ENCODE measurements at regions not wholly inside any gene's neighbourhood (a gene's known extent, or its start where the extent isn't known, plus 50 kb on each side); places are given as distances from the start of the nearest gene placed in this dataset.
"Not testable (repeated sequence)": the region's sequence is repeated elsewhere in the genome, so short reads cannot be mapped to it uniquely, and the experiment has no call there.

DNA sequence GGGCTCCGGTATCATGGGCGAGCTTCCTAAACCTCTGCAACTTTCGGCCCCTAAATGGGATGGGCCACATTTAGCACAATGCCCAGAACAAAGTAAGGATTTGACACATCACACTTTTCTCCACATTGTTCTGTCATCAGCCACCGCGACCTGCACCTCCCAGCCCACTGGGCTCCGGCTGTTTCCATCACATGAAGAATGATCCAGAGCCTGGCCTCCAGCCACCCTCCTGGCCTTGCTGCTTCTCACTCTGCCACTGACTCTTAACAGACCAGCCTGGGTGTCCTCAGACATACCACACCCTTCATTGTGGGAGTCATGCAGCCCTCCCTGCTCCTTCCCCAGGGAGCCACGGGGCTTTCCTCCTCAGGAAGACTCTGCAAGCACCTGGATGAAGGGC, 113.7 kb downstream of the IGLL1 start:
- Histone ChIP-seq H3K27me3 (replicated peaks; ENCODE audit: insufficient read depth, low read length) (no peaks in the 10 kb centered on the region), H3K9me2 (replicated peaks; ENCODE audit: insufficient read depth, low read length) (no peaks in the 10 kb centered on the region), H3K79me2 (ENCODE audit: low read length) (no peaks in the 10 kb centered on the region), H3K4me1 (ENCODE audit: low read length) (no peaks in the 10 kb centered on the region), H3K9ac (ENCODE audit: low read length) (no peak overlapping the region), H3K4me2 (ENCODE audit: low read depth, low read length) (no peak overlapping the region), H3K36me3 (replicated peaks; ENCODE audit: insufficient read depth, low read length) (no peaks in the 10 kb centered on the region), H3K27ac (ENCODE audit: low read length) (no peak overlapping the region), H3F3A (ENCODE audit: insufficient read depth, low read length) (no peaks in the 10 kb centered on the region), H2AFZ (ENCODE audit: low read length) (no peak overlapping the region), H3K4me3 (ENCODE audit: low read length) (no peak overlapping the region), H3K9me3 (replicated peaks; ENCODE audit: insufficient read depth, low read length) (no peaks in the 10 kb centered on the region), H4K20me1 (ENCODE audit: insufficient read depth, low read length) (no peaks in the 10 kb centered on the region)
- no peak for DNase-seq
- TF ChIP-seq, protein P1, sequence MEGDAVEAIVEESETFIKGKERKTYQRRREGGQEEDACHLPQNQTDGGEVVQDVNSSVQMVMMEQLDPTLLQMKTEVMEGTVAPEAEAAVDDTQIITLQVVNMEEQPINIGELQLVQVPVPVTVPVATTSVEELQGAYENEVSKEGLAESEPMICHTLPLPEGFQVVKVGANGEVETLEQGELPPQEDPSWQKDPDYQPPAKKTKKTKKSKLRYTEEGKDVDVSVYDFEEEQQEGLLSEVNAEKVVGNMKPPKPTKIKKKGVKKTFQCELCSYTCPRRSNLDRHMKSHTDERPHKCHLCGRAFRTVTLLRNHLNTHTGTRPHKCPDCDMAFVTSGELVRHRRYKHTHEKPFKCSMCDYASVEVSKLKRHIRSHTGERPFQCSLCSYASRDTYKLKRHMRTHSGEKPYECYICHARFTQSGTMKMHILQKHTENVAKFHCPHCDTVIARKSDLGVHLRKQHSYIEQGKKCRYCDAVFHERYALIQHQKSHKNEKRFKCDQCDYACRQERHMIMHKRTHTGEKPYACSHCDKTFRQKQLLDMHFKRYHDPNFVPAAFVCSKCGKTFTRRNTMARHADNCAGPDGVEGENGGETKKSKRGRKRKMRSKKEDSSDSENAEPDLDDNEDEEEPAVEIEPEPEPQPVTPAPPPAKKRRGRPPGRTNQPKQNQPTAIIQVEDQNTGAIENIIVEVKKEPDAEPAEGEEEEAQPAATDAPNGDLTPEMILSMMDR (IDR thresholded peaks at IDR 0.05; ENCODE audit: low read length) = no peak
- TF ChIP-seq EZH2 (optimal IDR thresholded peaks at IDR 0.05; ENCODE audit: low read depth, low read length) (no peak), EZH2phosphoT487 (IDR thresholded peaks at IDR 0.05; ENCODE audit: low read length) (no peak)

- not testable (repeated sequence) for H3K9me2 ChIP-seq (replicated peaks; ENCODE audit: insufficient read depth, low read length); H3K4me3 ChIP-seq (ENCODE audit: low read length); H3F3A ChIP-seq (ENCODE audit: insufficient read depth, low read length); H3K27ac ChIP-seq (ENCODE audit: low read length); H2AFZ ChIP-seq (ENCODE audit: low read length); H3K36me3 ChIP-seq (replicated peaks; ENCODE audit: insufficient read depth, low read length); H3K27me3 ChIP-seq (replicated peaks; ENCODE audit: insufficient read depth, low read length); DNase-seq; H3K9ac ChIP-seq (ENCODE audit: low read length); H3K4me2 ChIP-seq (ENCODE audit: low read depth, low read length); H3K79me2 ChIP-seq (ENCODE audit: low read length); H4K20me1 ChIP-seq (ENCODE audit: insufficient read depth, low read length); H3K4me1 ChIP-seq (ENCODE audit: low read length); H3K9me3 ChIP-seq (replicated peaks; ENCODE audit: insufficient read depth, low read length)
Observed at GRCh38 chr22:23464796-23465195, 115.3 kb downstream of the IGLL1 start.

- not testable (repeated sequence) for H3K36me3 ChIP-seq (replicated peaks; ENCODE audit: insufficient read depth, low read length); H3F3A ChIP-seq (ENCODE audit: insufficient read depth, low read length); H3K4me3 ChIP-seq (ENCODE audit: low read length); H3K27me3 ChIP-seq (replicated peaks; ENCODE audit: insufficient read depth, low read length); DNase-seq; H3K79me2 ChIP-seq (ENCODE audit: low read length); H3K4me2 ChIP-seq (ENCODE audit: low read depth, low read length); H3K9me2 ChIP-seq (replicated peaks; ENCODE audit: insufficient read depth, low read length); H3K27ac ChIP-seq (ENCODE audit: low read length); H3K9ac ChIP-seq (ENCODE audit: low read length); H3K9me3 ChIP-seq (replicated peaks; ENCODE audit: insufficient read depth, low read length); H3K4me1 ChIP-seq (ENCODE audit: low read length); H2AFZ ChIP-seq (ENCODE audit: low read length); H4K20me1 ChIP-seq (ENCODE audit: insufficient read depth, low read length)
Observed at GRCh38 chr22:23460517-23461031, 119.5 kb downstream of the IGLL1 start.

GRCh38 chr22:23459645-23460516, 120.2 kb downstream of the IGLL1 start:
- H3K4me3 ChIP-seq (ENCODE audit: low read length); H3K79me2 ChIP-seq (ENCODE audit: low read length); H2AFZ ChIP-seq (ENCODE audit: low read length); H3K9me3 ChIP-seq (replicated peaks; ENCODE audit: insufficient read depth, low read length); H3K9ac ChIP-seq (ENCODE audit: low read length); H3K27ac ChIP-seq (ENCODE audit: low read length); H3K4me1 ChIP-seq (ENCODE audit: low read length); H3F3A ChIP-seq (ENCODE audit: insufficient read depth, low read length); H4K20me1 ChIP-seq (ENCODE audit: insufficient read depth, low read length); H3K4me2 ChIP-seq (ENCODE audit: low read depth, low read length); H3K36me3 ChIP-seq (replicated peaks; ENCODE audit: insufficient read depth, low read length); H3K9me2 ChIP-seq (replicated peaks; ENCODE audit: insufficient read depth, low read length); DNase-seq: not testable (repeated sequence)
- peaks cover 11% of the 10 kb centered on the region for H3K27me3 ChIP-seq (replicated peaks; ENCODE audit: insufficient read depth, low read length)
